Lower leg skin (tissue), 4 donors: ENCODE measurements at regions not wholly inside any gene's neighbourhood (a gene's known extent, or its start where the extent isn't known, plus 50 kb on each side); places are given as distances from the start of the nearest gene placed in this dataset.

Source experiments
- DNase-seq, 2 donors: peaks; one replicate each; pipeline ENCODE4 v3.0.0-alpha.2; 2019; ENCODE audit warnings: low spot score in 2 of 2
- H3K4me3 ChIP-seq: fragments of 200-600 bp; sonication (generic); 2 replicates; pipeline ENCODE4 v1.5.1; 2017; ENCODE audit warnings: mild to moderate bottlenecking, low read depth; ENCODE audit not compliant: poor library complexity, severe bottlenecking
- CTCF ChIP-seq, 3 donors: fragments of 450-650 bp; IDR thresholded peaks; one replicate each; pipeline ENCODE4 v1.5.1; 2016; ENCODE audit warnings: antibody characterized with exemption in 3 of 3, mild to moderate bottlenecking in 3 of 3, moderate library complexity in 2 of 3
- POLR2A ChIP-seq, 2 donors: fragments of 450-650 bp; IDR thresholded peaks; one replicate each; pipeline ENCODE4 v1.6.1; 2016 to 2017; ENCODE audit warnings: antibody characterized with exemption in 2 of 2, mild to moderate bottlenecking in 1 of 2, moderate library complexity in 1 of 2
- WGBS, 2 donors: methylation state at CpG; one replicate each; pipeline ENCODE4 v1.1.5; 2018; 5-methylcytosine and 5-hydroxymethylcytosine counted together
- intact Hi-C: fragments of 100-400 bp; cut with DNase I; formaldehyde crosslinking; loops from one replicate; pipeline ENCODE4 v1.15.0; 2023; ENCODE audit warnings: low total_unique reads

GRCh38 chr2:161020437-161020836, 139.8 kb upstream of the TANK start:
- no peak for TF ChIP-seq CTCF (IDR thresholded peaks at IDR 0.05)
- no peak for TF ChIP-seq POLR2A (IDR thresholded peaks at IDR 0.05)
- WGBS, 2 donors = 94 to 95% methylated on average over 2 of the region's 2 CpGs
- H3K4me3 ChIP-seq = no peak overlapping the region
- intact Hi-C loops = no loop called here
- DNase-seq = no peak

GRCh38 chr2:161028581-161028980, 131.6 kb upstream of the TANK start:
- intact Hi-C loops = no loop called here
- WGBS, 2 donors = 86 to 93% methylated on average over 1 of the region's 1 CpG
- TF ChIP-seq POLR2A (IDR thresholded peaks at IDR 0.05) (no peak), CTCF (IDR thresholded peaks at IDR 0.05) (no peak)
- no peak for DNase-seq
- H3K4me3 ChIP-seq = no peak overlapping the region

GRCh38 chr2:161029321-161029720, 130.9 kb upstream of the TANK start:
- H3K4me3 ChIP-seq = no peak overlapping the region
- DNase-seq = no peak
- intact Hi-C loops = no loop called here
- TF ChIP-seq POLR2A (IDR thresholded peaks at IDR 0.05) = no peak
- no peak for TF ChIP-seq CTCF (IDR thresholded peaks at IDR 0.05)
- 96 to 97% methylated on average over 5 of the region's 5 CpGs for WGBS, 2 donors

- intact Hi-C loops = no loop called here
- WGBS, 2 donors = 34 to 37% methylated on average over 3 of the region's 3 CpGs
- no peak overlapping the region for H3K4me3 ChIP-seq
- peak in 1 of 2 donors; percentile 64 for DNase-seq
- TF ChIP-seq CTCF (IDR thresholded peaks at IDR 0.05) = no peak
- no peak for TF ChIP-seq POLR2A (IDR thresholded peaks at IDR 0.05)
Observed at GRCh38 chr2:161030260-161031063, 129.8 kb upstream of the TANK start.

- 96 to 99% methylated on average over 3 of the region's 3 CpGs for WGBS, 2 donors
- intact Hi-C loops = no loop called here
- no peak overlapping the region for H3K4me3 ChIP-seq
- no peak for TF ChIP-seq CTCF (IDR thresholded peaks at IDR 0.05)
- TF ChIP-seq POLR2A (IDR thresholded peaks at IDR 0.05) = no peak
- DNase-seq = no peak
Observed at GRCh38 chr2:161031511-161031910, 128.7 kb upstream of the TANK start.

- TF ChIP-seq CTCF (IDR thresholded peaks at IDR 0.05) (no peak), POLR2A (IDR thresholded peaks at IDR 0.05) (no peak)
- intact Hi-C loops = no loop called here
- 97 to 98% methylated on average over 7 of the region's 7 CpGs for WGBS, 2 donors
Observed at GRCh38 chr2:161032635-161033034, 127.6 kb upstream of the TANK start.

More at GRCh38 chr2:161032635-161033034, 127.6 kb upstream of the TANK start:
- no peak overlapping the region for H3K4me3 ChIP-seq
- no peak for DNase-seq
